Stimulated activated CD4-positive, alpha-beta T cell treated with anti-CD3 and anti-CD28 coated beads, TNF-alpha, amount 100 ng/mL, for 48 hours (primary cell): ENCODE measurements at regions not wholly inside any gene's neighbourhood (a gene's known extent, or its start where the extent isn't known, plus 50 kb on each side); places are given as distances from the start of the nearest gene placed in this dataset.

Source experiments
- DNase-seq, 3 donors: peaks; one replicate each; pipeline ENCODE4 v3.0.0-alpha.2; 2020; ENCODE audit warnings: low read depth in 3 of 3

- no peak for DNase-seq
Observed at GRCh38 chr1:101290922-101291561, 54.2 kb downstream of the S1PR1 start.

GRCh38 chr1:101291562-101292380 is 55.0 kb downstream of the S1PR1 start:
- peak in 1 of 3 donors; percentile 52 for DNase-seq

GRCh38 chr1:101293461-101294051 is 56.7 kb downstream of the S1PR1 start:
- DNase-seq, result peak in 1 of 3 donors; percentile 52

- no peak for DNase-seq
Observed at GRCh38 chr1:101295209-101295608, 58.4 kb downstream of the S1PR1 start.

GRCh38 chr1:101298663-101299062 is 61.8 kb downstream of the S1PR1 start:
- DNase-seq, result no peak

- no peak for DNase-seq
Observed at GRCh38 chr1:101299141-101299540, 62.3 kb downstream of the S1PR1 start.

GRCh38 chr1:101299710-101300109 is 62.9 kb downstream of the S1PR1 start:
- no peak for DNase-seq

GRCh38 chr1:101300916-101301315 is 64.1 kb downstream of the S1PR1 start:
- DNase-seq, result no peak

- no peak for DNase-seq
Observed at GRCh38 chr1:101301446-101302057, 64.7 kb downstream of the S1PR1 start.

GRCh38 chr1:101302831-101303511 is 66.2 kb downstream of the S1PR1 start:
- DNase-seq, result no peak

GRCh38 chr1:101307985-101308689 is 71.3 kb downstream of the S1PR1 start:
- DNase-seq, result no peak

- no peak for DNase-seq
Observed at GRCh38 chr1:101308935-101309333, 72.1 kb downstream of the S1PR1 start.

- peak; percentile 41 to 53 (median 47) for DNase-seq
Observed at GRCh38 chr1:101309334-101310311, 72.8 kb downstream of the S1PR1 start.

GRCh38 chr1:101310506-101310905 is 73.7 kb downstream of the S1PR1 start:
- DNase-seq, result no peak

- DNase-seq, result no peak
Observed at GRCh38 chr1:101311146-101311920, 74.5 kb downstream of the S1PR1 start.

- DNase-seq, result no peak
Observed at GRCh38 chr1:101312147-101312546, 75.3 kb downstream of the S1PR1 start.

GRCh38 chr1:101313356-101313755 is 76.5 kb downstream of the S1PR1 start:
- DNase-seq, result no peak

GRCh38 chr1:101314244-101314643 is 77.4 kb downstream of the S1PR1 start:
- DNase-seq, result no peak

GRCh38 chr1:101316256-101316655 is 79.4 kb downstream of the S1PR1 start:
- no peak for DNase-seq
